ENCODE measurements at regions not wholly inside any gene's neighbourhood (a gene's known extent, or its start where the extent isn't known, plus 50 kb on each side); places are given as distances from the start of the nearest gene placed in this dataset.
"Not testable (repeated sequence)": the region's sequence is repeated elsewhere in the genome, so short reads cannot be mapped to it uniquely, and the experiment has no call there.

- intact Hi-C loops (cut with DNase I); DNase-seq (ENCODE audit: low spot score): not testable (repeated sequence)
These were observed 5456.7 kb upstream of the TPTE start for GRCh38 chr21:5064581-5065142.

- intact Hi-C loops (cut with DNase I) = not testable (repeated sequence)
These were observed 5455.9 kb upstream of the TPTE start for GRCh38 chr21:5065240-5066211.

GRCh38 chr21:5066682-5067251, 5454.6 kb upstream of the TPTE start:
- intact Hi-C loops (cut with DNase I); DNase-seq (ENCODE audit: low spot score): not testable (repeated sequence)

More at GRCh38 chr21:5065240-5066211, 5455.9 kb upstream of the TPTE start:
- peak; percentile 75 for DNase-seq (ENCODE audit: low spot score)

- not testable (repeated sequence) for DNase-seq (ENCODE audit: low spot score)
These were observed 5453.9 kb upstream of the TPTE start for GRCh38 chr21:5067326-5068048.

GRCh38 chr21:5068649-5069048, 5452.7 kb upstream of the TPTE start:
- intact Hi-C loops (cut with DNase I); DNase-seq (ENCODE audit: low spot score): not testable (repeated sequence)

More at GRCh38 chr21:5067326-5068048, 5453.9 kb upstream of the TPTE start:
- intact Hi-C loops (cut with DNase I) = not testable (repeated sequence)

GRCh38 chr21:5071180-5071579, 5450.2 kb upstream of the TPTE start:
- DNase-seq (ENCODE audit: low spot score); intact Hi-C loops (cut with DNase I): not testable (repeated sequence)

GRCh38 chr21:5076854-5077253, 5444.5 kb upstream of the TPTE start:
- intact Hi-C loops (cut with DNase I); DNase-seq (ENCODE audit: low spot score): not testable (repeated sequence)

GRCh38 chr21:5079361-5079760, 5442.0 kb upstream of the TPTE start:
- DNase-seq (ENCODE audit: low spot score); intact Hi-C loops (cut with DNase I): not testable (repeated sequence)

GRCh38 chr21:5080015-5080414, 5441.4 kb upstream of the TPTE start:
- DNase-seq (ENCODE audit: low spot score); intact Hi-C loops (cut with DNase I): not testable (repeated sequence)

- intact Hi-C loops (cut with DNase I); DNase-seq (ENCODE audit: low spot score): not testable (repeated sequence)
These were observed 5437.1 kb upstream of the TPTE start for GRCh38 chr21:5084246-5084645.

GRCh38 chr21:5085456-5085855, 5435.9 kb upstream of the TPTE start:
- intact Hi-C loops (cut with DNase I); DNase-seq (ENCODE audit: low spot score): not testable (repeated sequence)

- intact Hi-C loops (cut with DNase I); DNase-seq (ENCODE audit: low spot score): not testable (repeated sequence)
These were observed 5435.0 kb upstream of the TPTE start for GRCh38 chr21:5086416-5086815.

GRCh38 chr21:5088820-5089219, 5432.6 kb upstream of the TPTE start:
- intact Hi-C loops (cut with DNase I); DNase-seq (ENCODE audit: low spot score): not testable (repeated sequence)

- peak; percentile 46 for DNase-seq (ENCODE audit: low spot score)
- intact Hi-C loops (cut with DNase I) = not testable (repeated sequence)
These were observed 5431.8 kb upstream of the TPTE start for GRCh38 chr21:5089399-5090089.

GRCh38 chr21:5090132-5091079, 5431.0 kb upstream of the TPTE start:
- intact Hi-C loops (cut with DNase I) = not testable (repeated sequence)
- peak; percentile 17 for DNase-seq (ENCODE audit: low spot score)

GRCh38 chr21:5091274-5091673, 5430.1 kb upstream of the TPTE start:
- intact Hi-C loops (cut with DNase I); DNase-seq (ENCODE audit: low spot score): not testable (repeated sequence)

GRCh38 chr21:5095628-5096027, 5425.8 kb upstream of the TPTE start:
- intact Hi-C loops (cut with DNase I); DNase-seq (ENCODE audit: low spot score): not testable (repeated sequence)
